Neural cell (in vitro differentiated cells): ENCODE measurements at regions not wholly inside any gene's neighbourhood (a gene's known extent, or its start where the extent isn't known, plus 50 kb on each side); places are given as distances from the start of the nearest gene placed in this dataset.

ENCODE experiments used
- H2AFZ ChIP-seq: fragments of 200-600, 300-800 bp; sonication (generic), shearing (Covaris generic); 2 replicates; pipeline ENCODE4 v1.6.0; 2014; ENCODE audit warnings: low read depth, mild to moderate bottlenecking, antibody characterized with exemption, low read length, moderate library complexity
- H3F3A ChIP-seq: fragments of 200-600 bp; shearing (Covaris generic); 2 replicates; pipeline ENCODE4 v1.6.1; 2016; ENCODE audit warnings: mild to moderate bottlenecking, moderate library complexity, mixed read lengths, antibody characterized with exemption, low read length; ENCODE audit not compliant: insufficient read depth, poor library complexity, severe bottlenecking
- H3K27ac ChIP-seq: fragments of 200-600, 300-800 bp; sonication (generic), shearing (Covaris generic); 2 replicates; pipeline ENCODE4 v1.5.1; 2014; ENCODE audit warnings: mild to moderate bottlenecking, low read length, moderate library complexity
- H3K27me3 ChIP-seq: fragments of 300-800, 200-600 bp; sonication (generic), shearing (Covaris generic); 2 replicates; pipeline ENCODE4 v1.6.0; 2014; ENCODE audit warnings: mild to moderate bottlenecking, low read depth, low read length, moderate library complexity; ENCODE audit not compliant: insufficient read depth
- H3K36me3 ChIP-seq: fragments of 300-800, 200-600 bp; sonication (generic), shearing (Covaris generic); 2 replicates; pipeline ENCODE4 v1.5.1; 2014; ENCODE audit warnings: mild to moderate bottlenecking, antibody characterized with exemption, low read length, moderate library complexity; ENCODE audit not compliant: insufficient read depth
- H3K4me2 ChIP-seq: fragments of 300-800, 200-600 bp; sonication (generic), shearing (Covaris generic); 2 replicates; pipeline ENCODE4 v1.6.0; 2014; ENCODE audit warnings: mild to moderate bottlenecking, low read length
- H3K4me3 ChIP-seq: fragments of 300-800, 200-600 bp; sonication (generic), shearing (Covaris generic); 2 replicates; pipeline ENCODE4 v1.5.1; 2014; ENCODE audit warnings: mild to moderate bottlenecking, low read length, moderate library complexity
- H3K79me2 ChIP-seq: fragments of 200-600 bp; shearing (Covaris generic); replicated peaks from 2 replicates; pipeline ENCODE4 v1.6.0; 2014; ENCODE audit warnings: mild to moderate bottlenecking, low read length, moderate library complexity; ENCODE audit not compliant: insufficient read depth
- H3K9ac ChIP-seq: fragments of 300-800, 200-600 bp; sonication (generic), shearing (Covaris generic); 2 replicates; pipeline ENCODE4 v1.6.1; 2016; ENCODE audit warnings: mild to moderate bottlenecking, low read length, mixed read lengths
- H3K9me2 ChIP-seq: fragments of 200-600 bp; shearing (Covaris generic); 2 replicates; pipeline ENCODE4 v1.6.1; 2016; ENCODE audit warnings: mild to moderate bottlenecking, low read length, mixed read lengths; ENCODE audit not compliant: insufficient read depth
- H3K9me3 ChIP-seq: fragments of 200-600, 300-800 bp; sonication (generic), shearing (Covaris generic); 2 replicates; pipeline ENCODE4 v1.6.1; 2016; ENCODE audit warnings: mild to moderate bottlenecking, mixed run types, low read length, moderate library complexity, mixed read lengths
- H4K20me1 ChIP-seq: fragments of 200-600 bp; shearing (Covaris generic); 2 replicates; pipeline ENCODE4 v1.6.1; 2016; ENCODE audit warnings: mild to moderate bottlenecking, mixed run types; ENCODE audit not compliant: insufficient read depth
- CTCF ChIP-seq: fragments of 450-650 bp; IDR thresholded peaks from 2 replicates; pipeline ENCODE4 v1.5.1; 2014; ENCODE audit warnings: antibody characterized with exemption, mild to moderate bottlenecking, moderate library complexity; ENCODE audit not compliant: poor library complexity, severe bottlenecking
- EP300 ChIP-seq: fragments of 450-650 bp; conservative IDR thresholded peaks from 2 replicates; pipeline ENCODE4 v1.6.1; 2014; ENCODE audit warnings: antibody characterized with exemption, mild to moderate bottlenecking, moderate library complexity; ENCODE audit not compliant: poor library complexity, severe bottlenecking
- EZH2 ChIP-seq: fragments of 200-600, 300-800 bp; shearing (Covaris generic), sonication (generic); IDR thresholded peaks from 2 replicates; pipeline ENCODE4 v1.6.1; 2014; ENCODE audit warnings: antibody characterized with exemption, low read length, borderline replicate concordance, mild to moderate bottlenecking; ENCODE audit not compliant: insufficient read depth, poor library complexity, severe bottlenecking
- MXI1 ChIP-seq: fragments of 450-650 bp; conservative IDR thresholded peaks from 2 replicates; pipeline ENCODE4 v1.6.1; 2014; ENCODE audit warnings: antibody characterized with exemption, mild to moderate bottlenecking; ENCODE audit not compliant: poor library complexity, severe bottlenecking
- POLR2AphosphoS5 ChIP-seq: IDR thresholded peaks from 2 replicates; pipeline ENCODE4 v1.6.1; 2012
- RAD21 ChIP-seq: fragments of 450-650 bp; conservative IDR thresholded peaks from 2 replicates; pipeline ENCODE4 v1.6.1; 2014; ENCODE audit warnings: antibody characterized with exemption, mild to moderate bottlenecking, moderate library complexity
- REST ChIP-seq: IDR thresholded peaks from 2 replicates; pipeline ENCODE4 v1.6.1; 2012; ENCODE audit warnings: borderline replicate concordance
- SMC3 ChIP-seq: fragments of 450-650 bp; conservative IDR thresholded peaks from 2 replicates; pipeline ENCODE4 v1.6.1; 2014; ENCODE audit warnings: antibody characterized with exemption, mild to moderate bottlenecking, moderate library complexity; ENCODE audit not compliant: poor library complexity
- TAF1 ChIP-seq: IDR thresholded peaks from 2 replicates; pipeline ENCODE4 v1.6.1; 2012; ENCODE audit warnings: low read depth

- H3K79me2 ChIP-seq: no peaks in the 10 kb centered on the region
- H3K9me3 ChIP-seq: no peaks in the 10 kb centered on the region
- no peak for TF ChIP-seq MXI1
- no peak for TF ChIP-seq REST
- TF ChIP-seq POLR2AphosphoS5: no peak
- no peak for TF ChIP-seq SMC3
- TF ChIP-seq EZH2: no peak
- no peak for TF ChIP-seq RAD21
- no peak for TF ChIP-seq CTCF
- TF ChIP-seq EP300: no peak
- no peak for TF ChIP-seq TAF1
- no peaks in the 10 kb centered on the region for H3F3A ChIP-seq
- no peaks in the 10 kb centered on the region for H3K36me3 ChIP-seq
- H2AFZ ChIP-seq: no peak overlapping the region
- H3K9me2 ChIP-seq: no peaks in the 10 kb centered on the region
- H3K4me2 ChIP-seq: no peak overlapping the region
- no peak overlapping the region for H3K27ac ChIP-seq
- no peak overlapping the region for H3K9ac ChIP-seq
- H4K20me1 ChIP-seq: no peaks in the 10 kb centered on the region
- no peaks in the 10 kb centered on the region for H3K27me3 ChIP-seq
- no peak overlapping the region for H3K4me3 ChIP-seq
Observed at GRCh38 chr11:11073996-11074395, 216.1 kb upstream of the ZBED5 start.

- Histone ChIP-seq H3K4me2 (no peak overlapping the region), H3K36me3 (no peaks in the 10 kb centered on the region), H3K9me3 (no peaks in the 10 kb centered on the region), H3K79me2 (no peaks in the 10 kb centered on the region), H4K20me1 (no peaks in the 10 kb centered on the region), H3K9ac (no peak overlapping the region), H3F3A (no peaks in the 10 kb centered on the region), H3K27me3 (no peaks in the 10 kb centered on the region), H3K9me2 (no peaks in the 10 kb centered on the region), H2AFZ (no peak overlapping the region), H3K4me3 (no peak overlapping the region), H3K27ac (no peak overlapping the region)
- no peak for TF ChIP-seq CTCF
- TF ChIP-seq REST: no peak
- no peak for TF ChIP-seq MXI1
- TF ChIP-seq RAD21: no peak
- TF ChIP-seq EP300: no peak
- no peak for TF ChIP-seq SMC3
- TF ChIP-seq POLR2AphosphoS5: no peak
- TF ChIP-seq EZH2: no peak
- TF ChIP-seq TAF1: no peak
Observed at GRCh38 chr11:11072067-11072466, 214.2 kb upstream of the ZBED5 start.
